ENCODE measurements at regions not wholly inside any gene's neighbourhood (a gene's known extent, or its start where the extent isn't known, plus 50 kb on each side); places are given as distances from the start of the nearest gene placed in this dataset.

- DNase-seq = no peak
- no peaks in the 10 kb centered on the region for H3K4me1 ChIP-seq
These were observed 703.0 kb upstream of the CELF2 start for GRCh38 chr10:10314626-10315025.

GRCh38 chr10:10315989-10316388 is 701.7 kb upstream of the CELF2 start:
- Histone ChIP-seq H3K36me3 (no peaks in the 10 kb centered on the region), H3K27ac (no peak overlapping the region), H3K4me3 (no peak overlapping the region), H3K9me3 (no peaks in the 10 kb centered on the region), H3K27me3 (no peaks in the 10 kb centered on the region), H3K4me1 (no peaks in the 10 kb centered on the region)
- DNase-seq = no peak
- no peak for TF ChIP-seq POLR2A (IDR thresholded peaks at IDR 0.05)
- TF ChIP-seq, protein P1, sequence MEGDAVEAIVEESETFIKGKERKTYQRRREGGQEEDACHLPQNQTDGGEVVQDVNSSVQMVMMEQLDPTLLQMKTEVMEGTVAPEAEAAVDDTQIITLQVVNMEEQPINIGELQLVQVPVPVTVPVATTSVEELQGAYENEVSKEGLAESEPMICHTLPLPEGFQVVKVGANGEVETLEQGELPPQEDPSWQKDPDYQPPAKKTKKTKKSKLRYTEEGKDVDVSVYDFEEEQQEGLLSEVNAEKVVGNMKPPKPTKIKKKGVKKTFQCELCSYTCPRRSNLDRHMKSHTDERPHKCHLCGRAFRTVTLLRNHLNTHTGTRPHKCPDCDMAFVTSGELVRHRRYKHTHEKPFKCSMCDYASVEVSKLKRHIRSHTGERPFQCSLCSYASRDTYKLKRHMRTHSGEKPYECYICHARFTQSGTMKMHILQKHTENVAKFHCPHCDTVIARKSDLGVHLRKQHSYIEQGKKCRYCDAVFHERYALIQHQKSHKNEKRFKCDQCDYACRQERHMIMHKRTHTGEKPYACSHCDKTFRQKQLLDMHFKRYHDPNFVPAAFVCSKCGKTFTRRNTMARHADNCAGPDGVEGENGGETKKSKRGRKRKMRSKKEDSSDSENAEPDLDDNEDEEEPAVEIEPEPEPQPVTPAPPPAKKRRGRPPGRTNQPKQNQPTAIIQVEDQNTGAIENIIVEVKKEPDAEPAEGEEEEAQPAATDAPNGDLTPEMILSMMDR (IDR thresholded peaks at IDR 0.05) = no peak

More at GRCh38 chr10:10314626-10315025, 703.0 kb upstream of the CELF2 start:
- no peaks in the 10 kb centered on the region for H3K27me3 ChIP-seq
- no peaks in the 10 kb centered on the region for H3K36me3 ChIP-seq
- TF ChIP-seq POLR2A (IDR thresholded peaks at IDR 0.05) = no peak
- TF ChIP-seq, protein P1 (IDR thresholded peaks at IDR 0.05) = no peak
- H3K4me3 ChIP-seq = no peak overlapping the region
- H3K27ac ChIP-seq = no peak overlapping the region
- no peaks in the 10 kb centered on the region for H3K9me3 ChIP-seq

DNA sequence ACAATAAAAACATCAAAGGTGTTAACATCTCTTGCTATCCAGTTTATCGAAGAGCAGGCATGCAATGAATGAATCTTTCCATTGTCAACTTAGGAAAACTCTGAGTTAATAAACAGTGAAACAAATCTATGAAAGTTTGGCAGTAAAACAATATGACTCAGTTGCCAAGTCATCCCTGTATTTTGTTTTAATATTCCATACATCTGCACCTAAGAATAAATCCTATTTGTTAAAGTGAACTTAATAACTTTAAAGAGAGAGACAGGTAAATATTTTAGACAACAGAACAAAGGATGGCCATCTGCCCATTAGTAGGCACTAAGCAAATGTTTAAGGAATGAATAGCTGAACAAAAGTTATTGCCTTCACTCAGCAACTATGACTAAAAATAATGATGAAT is 700.5 kb upstream of the CELF2 start:
- Histone ChIP-seq H3K9me3 (no peaks in the 10 kb centered on the region), H3K4me1 (no peaks in the 10 kb centered on the region), H3K4me3 (no peak overlapping the region), H3K36me3 (no peaks in the 10 kb centered on the region), H3K27me3 (no peaks in the 10 kb centered on the region), H3K27ac (no peak overlapping the region)
- DNase-seq = no peak
- no peak for TF ChIP-seq POLR2A (IDR thresholded peaks at IDR 0.05)
- TF ChIP-seq, protein P1 (IDR thresholded peaks at IDR 0.05) = no peak

DNA sequence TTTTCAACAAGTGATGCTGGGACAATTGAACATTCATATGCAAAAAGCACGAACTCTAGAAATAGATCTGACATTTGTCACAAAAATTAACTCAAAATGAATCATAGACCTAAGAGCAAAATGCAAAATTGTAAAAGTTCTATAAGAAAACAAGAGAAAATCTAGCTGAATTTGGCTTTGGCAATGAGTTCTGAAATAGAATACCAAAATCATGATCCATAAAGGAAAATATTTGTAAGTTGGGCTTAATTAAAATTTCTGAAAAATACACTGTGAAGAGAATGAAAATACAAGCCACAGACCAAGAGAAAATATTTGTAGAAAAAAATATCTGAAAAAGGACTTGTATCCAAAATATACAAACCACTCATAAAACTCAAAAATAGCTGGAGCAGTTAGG is 698.8 kb upstream of the CELF2 start:
- Histone ChIP-seq H3K9me3 (no peaks in the 10 kb centered on the region), H3K4me3 (no peak overlapping the region), H3K4me1 (no peaks in the 10 kb centered on the region), H3K27me3 (no peaks in the 10 kb centered on the region), H3K36me3 (no peaks in the 10 kb centered on the region), H3K27ac (no peak overlapping the region)
- TF ChIP-seq, protein P1 (IDR thresholded peaks at IDR 0.05) = no peak
- TF ChIP-seq POLR2A (IDR thresholded peaks at IDR 0.05) = no peak
- no peak for DNase-seq

DNA sequence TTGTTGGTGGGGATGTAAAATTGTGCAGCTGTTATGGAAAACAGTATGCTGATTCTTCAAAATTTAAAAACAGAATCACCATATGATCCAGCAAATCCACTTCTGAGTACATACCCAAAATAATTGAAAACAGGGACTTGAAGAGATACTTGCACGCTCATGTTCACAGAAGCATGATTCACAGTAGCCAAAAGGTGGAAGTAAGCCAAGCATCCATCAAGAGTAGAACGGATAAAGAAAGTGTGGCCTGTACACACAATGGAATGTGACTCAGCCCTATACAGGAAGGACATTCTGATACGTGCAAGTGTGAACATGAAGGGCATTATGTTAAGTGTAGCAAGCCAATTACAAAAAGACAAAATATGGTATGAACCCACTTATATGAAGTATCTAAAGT is 696.7 kb upstream of the CELF2 start:
- Histone ChIP-seq H3K4me3 (no peak overlapping the region), H3K27ac (no peak overlapping the region), H3K36me3 (no peaks in the 10 kb centered on the region), H3K9me3 (no peaks in the 10 kb centered on the region), H3K4me1 (no peaks in the 10 kb centered on the region), H3K27me3 (no peaks in the 10 kb centered on the region)
- no peak for DNase-seq
- TF ChIP-seq, protein P1 (IDR thresholded peaks at IDR 0.05) = no peak
- no peak for TF ChIP-seq POLR2A (IDR thresholded peaks at IDR 0.05)

- no peak for TF ChIP-seq POLR2A (IDR thresholded peaks at IDR 0.05)
- TF ChIP-seq, protein P1 (IDR thresholded peaks at IDR 0.05) = no peak
- Histone ChIP-seq H3K9me3 (no peaks in the 10 kb centered on the region), H3K4me1 (no peaks in the 10 kb centered on the region), H3K27me3 (no peaks in the 10 kb centered on the region), H3K27ac (no peak overlapping the region), H3K4me3 (no peak overlapping the region), H3K36me3 (no peaks in the 10 kb centered on the region)
- DNase-seq = no peak
These were observed 691.6 kb upstream of the CELF2 start for GRCh38 chr10:10326116-10326515.
